GM19397 (cell line): ENCODE measurements at regions not wholly inside any gene's neighbourhood (a gene's known extent, or its start where the extent isn't known, plus 50 kb on each side); places are given as distances from the start of the nearest gene placed in this dataset.
"Not testable (repeated sequence)": the region's sequence is repeated elsewhere in the genome, so short reads cannot be mapped to it uniquely, and the experiment has no call there.

ENCODE experiments used
- ATAC-seq: cut with Tn5 transposase; IDR thresholded peaks from one replicate; pipeline ENCODE4 v1.9.1; 2021; ENCODE audit warnings: mild to moderate bottlenecking, moderate library complexity; ENCODE audit not compliant: unreplicated experiment

DNA sequence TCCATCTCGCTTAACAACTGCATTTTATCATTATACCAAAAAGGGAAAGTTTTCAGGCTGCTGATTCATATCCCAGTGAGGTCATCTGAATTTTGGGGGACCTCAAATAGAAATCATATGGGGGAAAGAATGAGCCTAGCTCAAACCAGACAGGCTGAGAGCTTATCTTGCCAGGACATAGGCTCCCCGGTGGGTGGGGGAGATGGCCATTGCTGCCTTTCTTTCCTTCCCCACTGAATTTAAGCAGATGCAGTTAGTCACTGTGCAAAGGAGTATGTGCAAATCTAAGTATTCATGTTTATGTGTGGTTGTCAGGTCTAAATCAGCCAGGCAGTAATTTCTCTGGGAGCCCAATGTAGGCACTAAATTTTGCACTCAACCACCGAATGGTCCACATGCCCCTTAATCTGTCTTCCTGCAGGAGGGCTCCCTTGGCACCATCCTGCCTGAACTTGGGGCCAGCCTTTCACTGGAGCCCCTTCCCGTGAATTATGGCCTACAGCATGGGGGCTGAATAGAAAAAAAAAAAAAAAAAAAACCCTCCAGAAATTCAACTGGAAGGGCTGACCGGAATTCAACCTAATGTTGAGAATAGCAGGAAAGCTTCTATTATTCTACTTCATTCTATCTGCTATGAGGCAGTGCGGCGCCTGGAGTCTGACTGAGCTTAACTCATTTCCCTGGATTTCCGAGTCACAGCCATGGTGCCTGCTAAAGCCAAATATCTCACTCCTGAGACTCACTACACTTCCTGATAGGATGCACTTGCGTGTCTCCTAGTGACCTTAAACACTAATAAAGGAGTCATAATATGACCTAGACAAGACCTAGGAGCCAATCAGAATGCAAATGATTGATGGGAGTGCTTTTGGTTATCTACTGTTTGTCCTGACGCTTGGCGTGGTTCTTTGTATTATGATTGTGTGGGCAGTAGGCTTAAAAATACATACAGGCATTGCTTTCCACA lies 161.5 kb upstream of the HEY2 start:
- no peak for ATAC-seq

DNA sequence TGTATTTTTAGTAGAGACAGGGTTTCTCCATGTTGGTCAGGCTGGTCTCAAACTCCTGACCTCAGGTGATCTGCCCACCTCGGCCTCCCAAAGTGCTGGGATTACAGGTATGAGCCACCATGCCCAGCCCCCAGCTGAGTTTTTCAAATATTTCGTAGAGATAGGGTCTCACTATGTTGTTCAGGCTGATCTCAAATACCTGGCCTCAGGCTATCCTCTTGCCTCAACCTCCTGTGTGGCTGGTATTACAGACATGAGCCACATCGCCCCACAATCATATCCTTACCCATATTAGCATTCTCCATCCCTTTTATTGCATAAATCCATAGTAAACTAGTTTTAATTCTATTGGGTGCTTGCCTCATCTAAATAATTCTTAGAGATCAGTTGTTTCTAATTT lies 157.6 kb upstream of the HEY2 start:
- ATAC-seq = not testable (repeated sequence)

DNA sequence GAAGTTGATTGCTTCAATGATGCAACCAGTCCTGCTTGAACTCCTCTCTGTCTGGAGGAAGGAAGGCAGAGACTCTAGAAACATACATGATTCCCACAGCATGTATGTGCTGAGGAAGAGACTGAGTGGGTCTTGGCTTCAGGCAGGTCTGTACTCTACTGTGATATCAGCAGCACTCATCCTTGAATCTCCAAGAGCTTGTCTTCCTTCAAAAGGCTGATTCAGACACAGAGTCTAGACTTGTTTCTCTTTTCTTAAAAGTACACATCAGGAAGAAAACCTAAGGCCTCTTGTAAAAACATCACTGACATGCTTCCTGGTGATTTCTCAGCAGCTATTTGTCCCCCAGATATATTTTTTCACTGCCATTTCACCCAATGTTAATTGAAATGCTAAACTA lies 155.7 kb upstream of the HEY2 start:
- ATAC-seq = no peak

DNA sequence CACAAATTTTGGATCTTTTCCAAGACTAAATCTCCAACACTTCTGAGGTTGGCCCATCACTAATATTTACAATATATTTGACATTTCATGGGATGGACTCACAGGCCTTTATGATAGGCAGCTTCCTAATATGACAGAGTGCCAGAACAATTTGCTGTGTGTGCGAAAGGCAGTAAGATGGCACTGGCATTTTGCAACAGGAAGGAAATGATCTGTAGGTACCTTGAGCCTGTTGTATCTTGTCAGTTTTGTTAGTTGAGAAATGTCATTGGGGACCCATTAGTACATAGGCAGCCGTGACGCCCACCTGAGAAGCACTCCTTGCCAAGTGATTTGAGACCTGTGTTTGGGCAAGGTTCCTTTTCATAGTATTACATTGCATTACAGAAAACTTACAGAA lies 153.4 kb upstream of the HEY2 start:
- no peak for ATAC-seq

DNA sequence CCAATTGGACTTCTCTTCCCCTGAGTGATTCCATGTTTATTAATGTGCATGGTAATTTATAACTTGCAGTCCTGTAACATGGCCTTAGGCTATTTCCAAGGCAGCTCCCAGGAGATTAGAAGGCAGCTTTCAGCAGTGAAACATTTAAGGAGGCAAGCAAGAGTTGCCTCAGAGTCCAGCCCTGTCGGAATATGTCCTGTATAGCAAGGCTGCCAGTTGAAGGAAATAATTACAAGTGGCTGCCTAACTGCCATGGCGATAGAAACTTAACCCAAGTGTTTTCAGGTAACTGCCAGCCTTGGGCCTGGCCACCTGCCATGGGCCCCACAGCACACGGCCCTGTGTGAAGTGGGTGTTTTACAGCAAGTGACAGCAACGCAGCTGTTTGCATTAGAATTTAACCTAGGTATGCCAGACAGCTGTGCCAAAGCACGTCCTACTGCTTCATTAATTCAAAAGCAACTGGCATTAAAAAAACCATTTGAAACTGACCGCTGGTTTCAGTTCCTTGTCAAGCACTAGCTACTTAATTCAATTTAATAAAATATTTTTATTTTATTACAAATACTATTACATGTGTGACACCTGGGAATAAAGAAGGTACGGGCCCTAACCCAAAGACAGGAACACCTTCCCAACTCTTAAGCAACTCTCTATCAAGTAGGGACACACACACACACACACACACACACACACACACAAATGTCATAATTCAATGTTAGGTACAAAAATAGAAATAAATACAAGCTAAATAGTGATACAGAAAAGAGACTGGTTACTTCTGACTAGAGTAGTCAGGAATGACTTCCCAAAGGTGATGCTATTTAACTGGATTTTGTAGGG lies 151.8 kb upstream of the HEY2 start:
- no peak for ATAC-seq

DNA sequence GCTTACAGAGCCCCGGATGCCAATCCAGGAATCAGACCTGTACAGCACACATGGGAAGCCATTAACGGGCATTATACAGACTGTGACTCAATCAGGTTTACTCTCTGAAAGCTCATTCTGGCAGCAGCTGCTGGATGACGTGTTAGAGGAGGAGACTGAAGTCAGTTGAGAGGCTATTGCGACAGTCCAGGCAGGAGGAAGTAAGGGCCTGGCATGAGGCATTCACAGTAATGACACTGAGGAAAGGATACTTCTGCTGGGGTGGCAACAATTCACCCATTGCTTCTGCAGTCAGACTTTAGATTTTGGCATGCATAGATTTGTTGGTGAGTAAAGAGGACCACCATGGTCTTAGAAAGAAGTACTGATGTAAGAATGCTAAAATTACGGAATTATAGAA lies 151.0 kb upstream of the HEY2 start:
- ATAC-seq = no peak

DNA sequence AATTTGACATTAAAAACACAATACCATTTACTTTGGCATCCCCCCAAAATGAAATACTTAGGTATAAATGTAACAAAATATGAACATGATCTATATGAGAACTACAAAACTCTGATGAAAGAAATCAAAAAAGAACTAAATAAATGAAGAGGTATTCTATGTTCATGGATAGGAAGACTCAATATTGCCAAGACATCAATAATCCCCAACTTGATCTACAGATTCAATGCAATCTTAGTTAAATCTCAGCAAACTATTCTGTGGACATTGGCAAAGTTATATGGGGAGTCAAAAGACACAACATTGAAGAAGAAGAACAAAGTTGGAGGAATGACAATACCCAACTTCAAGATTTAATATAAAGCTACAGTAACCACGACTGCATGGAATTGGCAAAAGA lies 145.2 kb upstream of the HEY2 start:
- ATAC-seq = no peak

DNA sequence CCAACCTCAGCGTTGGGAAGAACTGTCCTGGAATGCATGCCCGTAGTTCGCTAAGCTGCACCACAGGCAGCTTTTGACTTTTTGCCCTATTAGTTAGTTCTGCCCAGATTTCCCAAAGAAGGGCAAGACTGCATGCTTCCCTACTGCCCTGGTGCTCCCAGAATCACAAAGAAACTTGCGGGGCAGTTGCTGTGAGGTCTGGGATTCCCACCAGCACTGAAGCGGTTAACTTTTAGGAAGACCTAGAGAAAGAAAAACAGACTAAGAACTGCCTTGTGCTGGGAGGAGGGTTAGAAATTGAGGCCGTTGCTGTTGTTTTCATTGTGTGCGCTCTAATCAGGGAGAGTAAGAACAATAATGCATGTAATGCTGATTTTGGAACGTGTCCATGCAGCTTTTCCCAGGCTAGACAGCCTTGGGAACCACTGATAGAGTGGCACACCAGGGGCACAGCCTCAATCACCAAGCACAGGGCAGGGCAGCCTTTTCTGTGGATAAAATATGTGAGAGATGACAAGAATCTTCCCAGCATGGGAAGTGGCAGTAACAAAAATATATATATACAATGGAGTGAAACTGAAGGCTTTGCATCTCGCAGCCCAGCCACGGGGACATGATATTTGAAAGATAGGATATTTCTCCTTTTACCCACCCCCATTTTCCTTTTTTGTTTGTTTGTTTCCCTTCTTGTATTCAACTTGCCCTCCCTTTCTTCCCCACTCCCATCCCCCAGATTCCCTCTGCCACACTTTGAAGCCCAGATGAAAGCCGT lies 137.7 kb upstream of the HEY2 start:
- no peak for ATAC-seq

DNA sequence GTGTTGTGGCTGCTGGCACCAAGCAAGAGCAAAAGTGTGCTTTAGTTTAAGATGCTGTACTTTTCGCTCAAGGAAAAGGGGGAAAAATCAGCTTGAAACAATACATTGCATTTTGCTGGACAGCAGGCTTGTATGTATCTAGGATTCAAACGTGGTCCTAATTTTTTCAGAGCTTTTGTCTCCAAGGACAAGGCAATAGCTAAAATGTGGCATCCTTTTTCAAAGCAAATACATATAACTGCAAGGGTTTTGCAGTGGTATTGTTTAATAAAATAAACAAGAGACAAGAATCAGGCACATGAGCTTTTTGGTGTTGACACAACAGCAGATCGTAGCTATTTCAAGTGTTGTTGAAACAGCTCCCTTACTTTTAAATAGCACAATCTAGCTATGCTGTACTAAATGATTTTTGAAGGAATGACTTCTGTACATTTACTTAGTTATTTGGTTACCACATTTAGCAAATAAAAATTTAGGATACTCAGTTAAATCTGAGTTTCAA lies 137.0 kb upstream of the HEY2 start:
- ATAC-seq = no peak

DNA sequence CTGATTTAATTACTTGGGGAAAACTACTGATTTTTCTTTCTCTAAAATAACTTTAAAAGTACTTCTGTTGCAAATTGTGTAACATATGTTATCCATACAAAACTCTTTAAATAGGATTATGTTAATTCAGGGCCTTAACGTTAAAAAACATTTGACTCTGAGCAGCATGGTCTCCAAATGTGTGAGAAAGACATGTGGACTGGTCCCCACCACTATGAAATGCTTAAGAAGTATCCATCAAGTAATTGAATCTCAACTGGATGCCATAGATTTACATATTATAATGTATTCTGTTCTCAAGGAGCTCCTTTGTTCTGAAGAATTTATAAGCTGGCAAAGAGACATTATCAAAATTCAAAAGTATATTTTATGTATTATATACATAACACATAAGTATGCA lies 130.8 kb upstream of the HEY2 start:
- no peak for ATAC-seq

DNA sequence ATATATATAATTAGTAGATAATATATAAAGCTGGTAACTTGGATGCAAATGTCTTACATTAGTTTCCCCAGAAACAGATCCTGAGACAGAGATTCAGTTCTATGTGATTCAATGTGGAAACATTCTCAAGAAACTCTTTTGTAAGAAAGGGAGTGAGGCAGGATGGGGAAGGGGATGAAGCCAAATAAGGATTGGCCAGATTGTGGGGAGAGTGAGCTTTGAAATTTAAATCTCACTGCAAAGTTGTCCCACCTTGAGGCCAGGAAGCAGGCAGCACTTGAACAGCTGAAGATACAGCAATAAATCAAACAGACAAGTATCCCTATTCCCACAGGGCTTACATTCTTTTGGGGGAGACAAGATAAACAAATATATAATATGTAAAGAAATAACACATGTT lies 126.3 kb upstream of the HEY2 start:
- no peak for ATAC-seq

DNA sequence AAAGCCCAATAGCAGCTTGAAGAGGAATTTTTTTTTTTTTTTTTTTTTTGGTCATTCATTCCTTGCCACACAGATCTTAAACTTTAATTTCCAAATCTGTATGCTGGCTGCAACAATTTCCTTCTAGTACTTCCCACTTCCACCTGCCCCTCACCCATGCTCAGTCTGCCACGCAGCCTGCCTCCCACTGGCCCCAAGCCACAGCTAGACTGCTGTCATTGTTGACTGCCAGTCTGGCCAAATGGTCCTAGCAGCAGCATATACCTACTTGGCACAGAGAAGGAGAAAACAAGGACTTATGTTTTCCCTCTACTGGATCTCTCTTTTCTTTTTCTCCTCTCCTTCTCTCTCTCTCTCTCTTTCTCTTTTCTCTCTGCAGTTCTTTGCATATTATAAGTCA lies 118.3 kb upstream of the HEY2 start:
- ATAC-seq = no peak

DNA sequence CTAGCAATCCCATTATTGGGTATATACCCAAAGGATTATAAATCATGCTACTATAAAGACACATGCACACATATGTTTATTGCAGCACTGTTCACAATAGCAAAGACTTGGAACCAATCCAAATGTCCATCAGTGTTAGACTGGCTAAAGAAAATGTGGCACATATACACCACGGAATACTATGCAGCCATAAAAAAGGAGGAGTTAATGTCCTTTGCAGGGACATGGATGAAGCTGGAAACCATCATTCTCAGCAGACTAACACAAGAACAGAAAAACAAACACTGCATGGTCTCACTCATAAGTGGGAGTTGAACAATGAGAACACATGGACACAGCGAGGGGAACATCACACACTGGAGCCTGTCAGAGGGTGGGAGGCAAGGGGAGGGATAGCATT lies 113.4 kb upstream of the HEY2 start:
- ATAC-seq = not testable (repeated sequence)

DNA sequence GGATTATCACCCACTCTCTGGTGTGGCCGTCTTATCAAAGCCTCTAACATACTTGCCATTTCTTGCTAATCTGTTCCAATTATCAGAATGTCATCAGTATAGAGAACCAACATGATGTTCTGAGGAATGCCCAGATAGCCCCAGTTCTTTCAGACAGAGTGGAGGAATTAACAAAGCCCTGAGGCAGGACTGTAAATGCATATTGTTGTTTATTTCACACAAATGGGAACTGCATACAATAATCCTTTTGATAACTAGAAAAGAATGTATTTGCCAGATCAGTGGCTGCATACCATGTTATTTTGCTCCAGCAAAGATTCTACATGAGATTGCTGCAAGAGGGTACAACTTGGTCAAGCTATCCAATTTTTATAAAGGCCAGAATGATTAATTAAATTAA lies 112.8 kb upstream of the HEY2 start:
- no peak for ATAC-seq

DNA sequence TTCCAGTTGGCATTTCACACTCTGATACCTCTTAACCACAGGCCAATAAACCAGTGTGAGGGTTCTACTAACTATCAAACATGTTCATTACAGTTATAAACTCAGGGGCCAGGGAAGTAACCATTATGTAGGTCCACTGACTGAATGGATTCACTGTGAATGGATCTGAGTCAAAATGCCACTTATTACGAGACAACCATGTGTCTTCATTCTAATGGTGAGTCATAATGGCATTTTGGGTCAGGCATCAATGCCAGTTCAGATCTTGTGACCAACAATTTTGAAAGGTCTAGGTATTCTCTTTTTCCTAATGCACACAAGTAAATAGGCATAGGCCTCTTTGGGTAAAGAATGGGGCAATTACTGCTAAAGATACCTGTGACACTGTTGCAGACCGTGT lies 112.2 kb upstream of the HEY2 start:
- no peak for ATAC-seq

DNA sequence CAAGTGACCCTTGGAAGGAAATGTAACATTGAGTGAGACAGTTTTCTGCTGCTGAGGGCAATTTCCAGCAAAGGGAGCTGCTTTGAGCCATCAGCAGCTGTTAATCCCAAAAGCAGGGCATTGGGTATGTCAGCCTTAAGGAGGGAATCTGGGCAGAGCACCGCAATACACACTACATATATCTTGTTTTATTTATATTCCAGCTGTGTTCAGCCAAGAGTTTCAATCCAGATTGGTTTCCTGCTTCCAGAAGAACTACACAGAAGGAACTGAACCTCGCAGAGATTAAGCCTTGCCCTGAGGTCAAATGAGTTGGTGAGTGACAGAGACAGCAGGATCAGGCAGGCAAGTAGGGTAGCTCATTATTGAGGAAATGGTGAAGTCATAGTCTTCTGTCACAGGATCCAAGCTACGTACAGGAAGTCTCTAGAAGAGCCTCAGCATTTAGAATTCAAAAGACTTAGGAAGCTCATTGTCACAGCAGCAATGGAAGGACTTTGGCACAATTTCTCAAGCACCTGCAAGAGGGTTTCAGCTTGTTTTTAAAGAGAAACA lies 109.9 kb upstream of the HEY2 start:
- no peak for ATAC-seq

DNA sequence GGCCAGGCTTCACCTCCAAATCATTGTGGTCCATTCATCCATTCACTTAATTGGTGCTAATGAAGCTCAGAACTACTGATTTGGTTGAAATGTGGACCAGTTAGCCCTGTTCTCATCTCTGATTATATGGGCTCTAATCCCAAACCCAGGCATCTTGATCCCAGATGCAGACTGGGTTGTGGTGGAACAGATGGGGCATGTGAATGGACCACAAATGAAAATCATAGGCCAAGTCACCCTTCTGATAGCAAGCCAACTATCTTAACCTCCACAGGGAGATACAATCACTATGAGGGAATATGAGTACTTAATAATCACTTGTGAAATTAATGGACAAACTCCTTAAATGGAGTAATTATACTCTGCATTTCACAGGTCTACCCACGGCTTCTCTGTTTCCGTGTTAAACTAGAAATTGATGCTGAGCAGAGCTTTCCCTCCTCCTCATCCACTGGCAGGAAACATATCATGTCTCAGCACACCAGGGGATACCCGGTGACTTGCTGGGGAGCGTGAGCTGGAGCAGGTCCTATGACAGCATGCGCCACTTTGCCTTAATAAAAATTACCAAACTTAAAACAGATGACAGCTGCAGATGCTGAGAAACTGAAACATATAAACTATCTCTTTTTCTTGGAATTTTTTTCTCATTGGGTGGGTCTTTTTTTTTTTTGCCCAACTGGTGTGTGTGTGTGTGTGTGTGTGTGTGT lies 108.8 kb upstream of the HEY2 start:
- ATAC-seq = no peak

DNA sequence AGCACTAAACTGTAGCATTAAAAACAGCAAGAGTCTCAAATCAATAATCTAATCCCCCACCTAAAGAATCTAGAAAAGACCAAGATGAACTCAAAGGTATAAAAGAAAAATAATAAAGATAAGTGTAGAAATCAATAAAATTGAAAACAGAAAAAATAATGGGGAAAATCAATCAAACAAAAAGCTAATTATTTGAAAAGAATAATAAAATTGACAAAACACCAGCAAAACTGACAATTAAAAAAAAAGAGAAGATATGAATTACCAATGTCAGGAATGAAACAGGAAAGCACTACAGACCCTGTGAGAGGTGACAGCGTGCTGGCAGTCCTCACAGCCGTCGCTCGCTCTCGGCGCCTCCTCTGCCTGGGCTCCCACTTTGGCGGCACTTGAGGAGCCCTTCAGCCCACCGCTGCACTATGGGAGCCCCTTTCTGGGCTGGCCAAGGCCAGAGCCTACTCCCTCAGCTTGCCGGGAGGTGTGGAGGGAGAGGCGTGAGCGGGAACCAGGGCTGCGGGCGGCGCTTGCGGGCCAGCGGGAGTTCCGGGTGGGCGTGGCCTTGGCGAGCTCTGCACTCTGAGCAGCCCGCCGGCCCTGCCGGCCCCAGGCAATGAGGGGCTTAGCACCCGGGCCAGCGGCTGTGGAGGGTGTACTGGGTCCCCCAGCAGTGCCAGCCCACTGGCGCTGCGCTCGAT lies 105.3 kb upstream of the HEY2 start:
- not testable (repeated sequence) for ATAC-seq

DNA sequence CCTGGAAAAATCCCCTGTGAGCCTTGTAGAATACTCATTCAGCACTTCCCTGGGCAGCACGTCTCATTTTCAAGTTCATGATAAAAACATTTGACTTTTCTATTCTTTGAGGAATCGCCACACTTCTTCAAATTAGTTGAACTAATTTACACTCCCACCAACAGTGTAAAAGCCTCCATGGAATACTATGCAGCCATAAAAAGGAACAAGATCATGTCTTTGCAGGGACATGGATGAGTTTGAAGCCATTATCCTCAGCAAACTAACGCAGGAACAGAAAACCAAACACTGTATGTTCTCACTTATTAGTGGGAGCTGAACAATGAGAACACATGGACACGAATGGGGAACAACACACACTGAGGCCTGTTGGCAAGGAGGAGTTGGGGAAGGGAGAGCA lies 102.0 kb upstream of the HEY2 start:
- no peak for ATAC-seq
